Stimulated activated CD8-positive, alpha-beta memory T cell treated with anti-CD3 and anti-CD28 coated beads, Interleukin-4, amount 100 ng/mL, for 48 hours (primary cell): ENCODE measurements at regions not wholly inside any gene's neighbourhood (a gene's known extent, or its start where the extent isn't known, plus 50 kb on each side); places are given as distances from the start of the nearest gene placed in this dataset.

Source experiments
- DNase-seq: peaks from one replicate; pipeline ENCODE4 v3.0.0-alpha.2; 2020

- DNase-seq, result no peak
Observed at GRCh38 chrX:124529786-124530185, 183.4 kb downstream of the SH2D1A start.

GRCh38 chrX:124530803-124531202, 184.4 kb downstream of the SH2D1A start:
- DNase-seq, result no peak

DNA sequence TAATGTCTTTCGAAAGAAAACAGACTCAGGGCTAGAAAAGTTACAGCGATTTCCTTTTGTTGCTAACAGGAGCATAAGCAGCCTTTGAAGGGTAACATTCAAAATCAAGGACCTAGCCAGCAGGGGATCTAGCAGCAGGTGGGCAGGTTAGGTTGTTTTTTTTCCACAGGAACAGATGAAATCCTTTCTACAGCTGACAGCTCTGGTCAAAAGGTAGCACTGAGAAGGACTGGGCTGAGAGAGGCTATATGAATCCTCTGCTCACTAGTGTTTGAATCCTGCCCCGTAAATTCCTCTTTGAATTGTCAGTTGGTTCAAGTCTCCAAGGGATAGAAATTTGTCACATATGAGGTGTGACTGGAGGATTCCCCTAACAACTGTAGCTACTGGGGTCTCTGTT, 188.2 kb downstream of the SH2D1A start:
- no peak for DNase-seq

DNA sequence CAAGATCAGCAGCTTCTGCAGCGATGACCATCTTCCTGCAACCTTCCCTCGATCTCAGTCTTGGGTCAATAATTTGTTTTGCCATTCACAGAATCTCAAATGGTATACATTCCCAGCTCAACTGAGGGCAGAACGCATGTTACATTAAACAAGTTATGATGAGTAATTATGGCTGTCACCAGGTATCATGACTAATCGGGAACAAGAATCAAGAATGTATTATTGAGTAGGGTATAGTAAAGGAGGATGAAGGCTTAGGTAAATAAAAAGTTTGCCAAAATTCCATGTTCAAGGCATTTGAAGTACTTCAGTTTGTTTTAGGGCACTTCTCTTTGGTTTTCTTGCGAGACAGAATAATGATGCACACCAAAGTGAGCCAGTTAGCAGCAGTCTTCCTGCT, 194.1 kb downstream of the SH2D1A start:
- DNase-seq, result no peak

DNA sequence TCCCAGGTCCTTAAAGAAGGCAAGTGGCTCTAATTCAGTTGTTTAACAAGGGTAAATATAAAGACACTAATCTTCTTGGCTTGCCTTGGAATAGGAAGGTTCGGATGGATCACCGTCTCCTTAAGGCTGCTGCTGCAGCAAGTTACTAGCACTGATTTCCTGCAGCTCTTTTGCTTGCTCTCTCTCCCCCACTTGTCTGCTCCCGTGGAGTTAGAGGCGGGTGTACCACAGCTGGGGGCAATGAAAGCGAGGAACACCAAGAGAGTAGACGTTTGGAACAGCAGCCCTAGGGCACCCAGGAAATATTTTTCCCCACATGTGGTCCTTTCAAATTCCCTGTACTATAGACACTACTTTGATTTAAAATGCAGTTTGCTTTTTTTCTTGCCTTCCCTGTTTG, 202.2 kb downstream of the SH2D1A start:
- DNase-seq, result no peak

- DNase-seq, result no peak
Observed at GRCh38 chrX:124555036-124555595, 208.8 kb downstream of the SH2D1A start.

DNA sequence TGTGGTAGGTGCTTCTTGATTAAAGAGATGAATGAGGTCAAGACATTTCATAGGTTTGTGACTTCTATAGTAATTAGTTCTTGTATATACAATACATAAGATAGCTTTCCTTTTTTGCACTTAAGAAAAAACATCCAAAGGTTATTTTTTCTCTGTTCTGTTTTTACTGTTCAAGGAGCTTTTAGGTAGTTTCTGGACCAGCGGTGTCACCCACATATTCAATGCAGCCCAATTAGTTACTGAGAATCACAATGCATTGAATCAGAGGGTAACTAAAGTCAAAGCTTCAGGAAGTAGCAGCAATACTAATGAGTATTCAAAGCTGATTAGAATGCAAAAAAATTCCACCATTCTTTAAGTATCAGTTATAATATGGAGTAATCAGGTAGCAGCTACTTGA, 211.6 kb downstream of the SH2D1A start:
- no peak for DNase-seq

GRCh38 chrX:124573468-124573867, 227.1 kb downstream of the SH2D1A start:
- no peak for DNase-seq

- no peak for DNase-seq
Observed at GRCh38 chrX:124592744-124593143, 246.4 kb downstream of the SH2D1A start.

DNA sequence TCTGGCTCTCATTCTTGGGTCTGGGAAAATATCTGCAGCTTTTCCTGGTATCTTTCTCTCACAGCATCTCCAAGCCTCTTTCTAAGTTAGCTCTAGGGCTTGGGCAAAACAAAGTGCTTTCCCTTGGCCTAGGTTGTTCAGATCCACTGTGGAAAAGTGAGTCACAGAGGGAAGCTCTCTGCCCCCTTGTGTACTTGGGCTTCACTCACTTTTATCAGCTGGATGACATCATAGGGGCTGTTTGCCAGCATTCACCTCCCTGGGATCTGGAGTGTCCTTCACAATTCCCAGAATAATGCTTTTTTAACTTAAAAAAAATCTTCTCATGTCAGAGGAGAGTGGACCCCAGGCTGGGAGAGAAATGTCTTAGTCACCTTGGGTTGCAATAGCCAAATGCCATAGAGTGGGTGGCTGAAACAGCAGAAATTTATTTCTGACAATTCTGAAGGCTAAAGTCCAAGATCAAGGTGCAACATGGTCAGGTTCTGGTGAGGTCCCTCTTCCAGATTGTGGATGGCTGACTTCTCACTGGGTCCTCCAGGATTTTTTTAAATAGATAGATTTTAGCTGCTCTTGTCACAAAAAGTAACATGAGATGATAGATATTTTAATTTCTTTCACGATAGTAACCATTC, 247.8 kb downstream of the SH2D1A start:
- DNase-seq, result no peak

DNA sequence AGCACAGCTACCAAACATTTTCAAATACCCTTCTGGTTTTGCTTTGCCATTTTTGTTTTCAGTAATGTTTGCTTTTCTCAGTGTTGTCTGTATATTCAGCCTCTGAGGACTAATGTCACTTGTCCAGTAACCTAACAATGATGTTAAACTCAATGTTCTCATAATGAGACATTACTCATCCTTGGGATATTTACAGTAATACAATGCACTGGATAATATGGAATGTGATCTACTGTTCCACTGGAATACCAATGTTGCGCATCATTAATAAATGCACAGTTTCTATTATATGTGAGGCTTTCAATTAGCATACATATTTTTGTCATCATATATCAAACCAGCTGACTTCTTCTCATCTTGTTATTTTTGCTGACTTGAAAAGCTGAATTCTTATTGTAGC, 259.1 kb downstream of the SH2D1A start:
- DNase-seq, result no peak

- DNase-seq, result no peak
Observed at GRCh38 chrX:124606724-124607123, 260.4 kb downstream of the SH2D1A start.

GRCh38 chrX:124619710-124620109, 273.3 kb downstream of the SH2D1A start:
- DNase-seq, result no peak

- DNase-seq, result no peak
Observed at GRCh38 chrX:124634363-124634762, 288.0 kb downstream of the SH2D1A start.

GRCh38 chrX:124641737-124642491, 295.6 kb downstream of the SH2D1A start:
- DNase-seq, result no peak

GRCh38 chrX:124646403-124646802, 300.0 kb downstream of the SH2D1A start:
- no peak for DNase-seq

DNA sequence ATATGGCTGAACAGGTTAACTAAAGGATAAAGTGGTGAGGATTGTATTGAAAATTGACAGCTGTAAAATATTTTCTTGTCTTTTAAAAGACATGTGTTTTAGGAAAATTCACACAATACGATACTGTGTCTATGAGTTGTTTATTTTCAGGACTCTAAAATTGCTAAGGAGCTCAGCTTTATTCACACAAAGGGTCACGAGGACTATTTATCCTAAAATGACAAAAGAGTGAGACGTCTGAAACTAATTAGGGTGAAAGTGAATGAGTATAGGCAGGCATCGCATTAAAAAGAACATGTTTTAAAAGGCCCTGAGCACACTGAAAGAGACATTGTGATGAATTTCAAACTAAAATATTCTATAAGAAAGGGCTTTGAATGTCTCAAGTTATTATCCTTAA, 304.7 kb downstream of the SH2D1A start:
- DNase-seq, result no peak

GRCh38 chrX:124665621-124666400, 319.4 kb downstream of the SH2D1A start:
- DNase-seq, result no peak

DNA sequence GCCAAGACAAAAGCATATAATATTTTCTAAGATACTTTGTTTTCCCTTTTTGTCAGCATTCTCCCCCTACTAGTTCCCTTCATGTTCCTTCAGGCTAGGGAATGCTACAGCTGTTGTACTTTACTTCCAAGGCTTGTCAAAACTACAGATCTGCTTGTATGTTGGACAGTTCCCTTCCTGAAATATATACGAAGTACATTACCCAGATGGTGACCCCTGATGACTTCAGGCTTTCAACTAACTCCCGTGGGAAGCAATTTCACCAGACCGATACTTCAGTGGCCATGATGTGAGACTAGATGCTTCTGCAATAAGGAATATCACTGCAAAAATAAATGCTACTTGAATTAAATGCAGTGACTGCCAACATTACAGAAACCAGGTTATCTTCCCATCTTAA, 332.8 kb downstream of the SH2D1A start:
- no peak for DNase-seq

DNA sequence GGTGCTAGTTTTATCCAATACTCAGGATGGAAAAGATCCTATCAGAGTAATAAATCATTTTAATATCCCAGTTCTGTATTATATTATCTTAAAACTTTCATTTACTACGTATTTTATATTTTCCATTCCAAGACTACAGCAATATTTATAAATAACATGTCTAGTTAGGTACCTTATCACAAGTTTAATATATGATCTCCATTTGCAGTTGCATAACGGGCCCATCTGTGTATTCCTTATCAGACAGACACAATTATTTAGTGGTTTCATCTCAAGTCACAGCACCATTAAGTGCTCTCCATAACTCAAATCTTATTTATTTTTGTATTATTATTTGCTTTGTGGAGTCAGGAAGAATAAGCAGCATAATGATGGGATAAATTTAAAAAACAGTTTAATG, 333.9 kb downstream of the SH2D1A start:
- DNase-seq, result no peak

DNA sequence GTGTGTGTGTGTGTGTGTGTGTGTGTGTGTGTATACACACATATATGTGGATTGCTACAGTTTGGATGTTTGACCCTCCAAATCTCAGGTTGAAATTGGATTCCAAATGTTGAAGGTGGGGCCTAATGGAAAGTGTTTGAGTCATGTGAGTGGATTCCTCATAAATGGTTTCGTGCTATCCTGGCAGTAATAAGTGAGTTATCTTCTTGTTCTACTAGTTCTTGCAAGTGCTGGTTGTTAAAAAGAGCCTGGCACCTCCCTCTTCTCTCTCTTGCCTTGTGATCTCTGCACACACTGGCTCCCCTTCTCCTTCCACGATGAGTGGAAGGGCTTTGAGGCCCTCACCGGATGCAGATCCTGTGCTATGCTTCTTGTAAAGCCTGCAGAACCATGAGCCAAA, 344.1 kb downstream of the SH2D1A start:
- no peak for DNase-seq

- DNase-seq, result no peak
Observed at GRCh38 chrX:124699876-124700275, 353.5 kb downstream of the SH2D1A start.

DNA sequence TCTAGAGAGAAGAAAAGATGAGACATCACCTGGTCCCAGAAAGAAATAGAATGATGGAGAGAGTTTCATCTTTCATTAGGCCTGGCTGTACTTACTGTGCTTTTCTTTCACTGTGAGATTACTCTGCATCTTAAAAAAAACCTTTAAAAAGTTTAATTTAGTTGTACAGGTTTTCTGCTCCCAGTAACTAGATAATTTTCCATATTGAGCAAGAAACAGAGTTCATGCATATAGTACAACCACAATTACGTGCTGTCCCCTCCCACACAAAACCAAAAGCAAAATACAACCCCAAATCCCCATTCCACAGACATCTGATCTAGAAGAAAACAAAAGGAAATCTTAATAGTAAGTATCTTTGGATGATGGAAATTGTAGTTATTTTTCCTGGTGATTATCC, 371.2 kb downstream of the SH2D1A start:
- DNase-seq, result no peak

GRCh38 chrX:124719060-124719459, 372.7 kb downstream of the SH2D1A start:
- DNase-seq, result no peak
